H1 (cell line): ENCODE measurements at regions not wholly inside any gene's neighbourhood (a gene's known extent, or its start where the extent isn't known, plus 50 kb on each side); places are given as distances from the start of the nearest gene placed in this dataset.

ENCODE experiments used
- CTCF ChIA-PET: fragments of 300-600 bp; sonication (Branson Sonifier 250); formaldehyde crosslinking; loops from one replicate; lab custom pipeline; 2021; ENCODE audit not compliant: partially characterized antibody; lab: Charles Lee
- POLR2A ChIA-PET: fragments of 300-600 bp; sonication (Branson Sonifier 250); formaldehyde crosslinking; loops from one replicate; lab custom pipeline; 2021; ENCODE audit warnings: inconsistent platforms; ENCODE audit not compliant: partially characterized antibody; lab: Charles Lee
- DNase-seq, 2 experiments: peaks; one replicate each; pipeline versions ENCODE4 v3.0.0 to v3.0.0-alpha.2; 2010 to 2022; ENCODE audit warnings: low spot score in 2 of 2, low read depth in 1 of 2, mixed read lengths in 1 of 2
- FAIRE-seq: peaks from 2 replicates; lab custom pipeline; 2011; peaks lifted over from hg19 to GRCh38; lab: Jason Lieb, UNC
- H2AFZ ChIP-seq: 2 replicates; pipeline ENCODE4 v1.8.1; 2012; ENCODE audit warnings: low read length, inconsistent platforms
- H2AK5ac ChIP-seq: 2 replicates; pipeline ENCODE4 v1.6.1; 2013; ENCODE audit warnings: low read depth, low read length
- H2BK120ac ChIP-seq: replicated peaks from 2 replicates; pipeline ENCODE3; 2013; ENCODE audit warnings: low read depth, low read length, inconsistent platforms
- H2BK12ac ChIP-seq: 2 replicates; pipeline ENCODE4 v1.6.1; 2013; ENCODE audit warnings: low read depth, low read length
- H2BK15ac ChIP-seq: 2 replicates; pipeline ENCODE4 v1.6.1; 2013; ENCODE audit warnings: low read length
- H2BK20ac ChIP-seq: 2 replicates; pipeline ENCODE4 v1.6.1; 2013; ENCODE audit warnings: low read length
- H2BK5ac ChIP-seq: 2 replicates; pipeline ENCODE4 v1.6.1; 2013; ENCODE audit warnings: low read depth, low read length
- H3K14ac ChIP-seq: 2 replicates; pipeline ENCODE4 v1.6.1; 2013; ENCODE audit warnings: inconsistent platforms; ENCODE audit not compliant: insufficient read length
- H3K18ac ChIP-seq: 2 replicates; pipeline ENCODE4 v1.6.1; 2013; ENCODE audit warnings: low read length; ENCODE audit errors: extremely low read depth
- H3K23ac ChIP-seq: 2 replicates; pipeline ENCODE4 v1.6.1; 2013; ENCODE audit warnings: inconsistent platforms; ENCODE audit not compliant: insufficient read length
- H3K23me2 ChIP-seq: 2 replicates; pipeline ENCODE4 v1.6.1; 2013; ENCODE audit warnings: low read depth, low read length
- H3K27ac ChIP-seq: 2 replicates; pipeline ENCODE4 v1.6.1; 2011; ENCODE audit warnings: low read depth, low read length, inconsistent platforms
- H3K27me3 ChIP-seq, 4 experiments: replicated peaks in 1 of 4; 1 replicate in 1 of 4; 2 replicates in 3 of 4; pipeline versions ENCODE4 v1.6.1 to v1.8.1; 2011 to 2013; ENCODE audit warnings: low read length in 3 of 4, mild to moderate bottlenecking in 3 of 4, inconsistent platforms in 2 of 4, mixed read lengths in 2 of 4, moderate library complexity in 1 of 4; ENCODE audit not compliant: control insufficient read depth in 3 of 4, insufficient read depth in 3 of 4; ENCODE audit errors: extremely low read depth in 1 of 4
- H3K36me3 ChIP-seq, 4 experiments: 2 replicates each; pipeline versions ENCODE4 v1.6.1 to v1.8.1; 2011 to 2013; ENCODE audit warnings: mild to moderate bottlenecking in 4 of 4, low read length in 3 of 4, moderate library complexity in 2 of 4, control low read depth in 1 of 4, inconsistent platforms in 1 of 4; ENCODE audit not compliant: insufficient read depth in 4 of 4, control insufficient read depth in 2 of 4
- H3K4ac ChIP-seq: replicated peaks from 2 replicates; pipeline ENCODE3; 2013; ENCODE audit warnings: low read length, low read depth, mixed read lengths, inconsistent platforms; ENCODE audit not compliant: insufficient read length
- H3K4me1 ChIP-seq, 4 experiments: replicated peaks in 1 of 4; 1 replicate in 1 of 4; 2 replicates in 3 of 4; pipeline versions ENCODE4 v1.6.1 to v1.8.1; 2011 to 2013; ENCODE audit warnings: low read length in 3 of 4, inconsistent platforms in 2 of 4, mixed read lengths in 1 of 4; ENCODE audit not compliant: insufficient read depth in 4 of 4, control insufficient read depth in 3 of 4
- H3K4me2 ChIP-seq, 2 experiments: 2 replicates each; pipeline versions ENCODE4 v1.6.1 to v1.8.1; 2011 to 2013; ENCODE audit warnings: low read depth in 2 of 2, low read length in 2 of 2, control low read depth in 1 of 2, inconsistent platforms in 1 of 2, mild to moderate bottlenecking in 1 of 2; ENCODE audit not compliant: insufficient read depth in 1 of 2
- H3K4me3 ChIP-seq, 4 experiments: fragments of 200-600, 300-600 bp in 1 of 4; sonication (generic), shearing (Covaris generic), sonication (Bioruptor Twin) in 1 of 4; 2 replicates each; pipeline versions ENCODE4 v1.5.1 to v1.8.1; 2011 to 2016; ENCODE audit warnings: low read length in 4 of 4, low read depth in 3 of 4, control low read depth in 2 of 4, inconsistent platforms in 2 of 4, mild to moderate bottlenecking in 2 of 4, mixed read lengths in 1 of 4, moderate library complexity in 1 of 4; ENCODE audit not compliant: insufficient read depth in 2 of 4; ENCODE audit errors: extremely low read depth in 1 of 4
- H3K56ac ChIP-seq: replicated peaks from 2 replicates; pipeline ENCODE3; 2013; ENCODE audit warnings: low read depth, mild to moderate bottlenecking, mixed read lengths, low read length, inconsistent platforms; ENCODE audit not compliant: insufficient read length
- H3K79me1 ChIP-seq: 2 replicates; pipeline ENCODE4 v1.6.1; 2013; ENCODE audit warnings: low read depth, low read length, control low read depth
- H3K79me2 ChIP-seq, 2 experiments: 2 replicates each; pipeline versions ENCODE4 v1.6.1 to v1.8.1; 2012 to 2013; ENCODE audit warnings: low read length in 2 of 2, mild to moderate bottlenecking in 2 of 2, inconsistent platforms in 1 of 2; ENCODE audit not compliant: insufficient read depth in 2 of 2, control insufficient read depth in 1 of 2
- H3K9ac ChIP-seq, 4 experiments: replicated peaks in 1 of 4; 1 replicate in 1 of 4; 2 replicates in 3 of 4; pipeline versions ENCODE4 v1.6.1 to v1.8.1; 2011 to 2013; ENCODE audit warnings: low read depth in 3 of 4, low read length in 3 of 4, control low read depth in 2 of 4, mild to moderate bottlenecking in 2 of 4, moderate library complexity in 2 of 4, inconsistent platforms in 1 of 4; ENCODE audit errors: extremely low read depth in 1 of 4
- H3K9me3 ChIP-seq, 2 experiments: 2 replicates each; pipeline versions ENCODE4 v1.6.1 to v1.8.1; 2012 to 2013; ENCODE audit warnings: mild to moderate bottlenecking in 2 of 2, moderate library complexity in 2 of 2, control low read depth in 1 of 2, inconsistent platforms in 1 of 2, low read depth in 1 of 2, low read length in 1 of 2, mixed read lengths in 1 of 2; ENCODE audit not compliant: insufficient read depth in 2 of 2
- H4K20me1 ChIP-seq, 2 experiments: replicated peaks in 1 of 2; 2 replicates each; pipeline versions ENCODE3 to v1.8.1; 2011 to 2013; ENCODE audit warnings: inconsistent platforms in 2 of 2, low read length in 2 of 2, mild to moderate bottlenecking in 1 of 2; ENCODE audit not compliant: insufficient read depth in 2 of 2, control insufficient read depth in 1 of 2
- H4K5ac ChIP-seq: 2 replicates; pipeline ENCODE4 v1.6.1; 2013; ENCODE audit warnings: low read length, low read depth, mixed read lengths, inconsistent platforms; ENCODE audit not compliant: insufficient read length
- H4K8ac ChIP-seq: 2 replicates; pipeline ENCODE4 v1.8.0; 2013; ENCODE audit warnings: mild to moderate bottlenecking, moderate library complexity, low read length, inconsistent platforms; ENCODE audit not compliant: insufficient read depth; ENCODE audit errors: extremely low read depth
- H4K91ac ChIP-seq: replicated peaks from 2 replicates; pipeline ENCODE3; 2013; ENCODE audit warnings: low read length, mixed read lengths, inconsistent platforms; ENCODE audit not compliant: insufficient read length
- BRCA1 ChIP-seq: IDR thresholded peaks from 2 replicates; pipeline ENCODE4 v1.6.1; 2012; ENCODE audit warnings: low read depth, low read length, improper control_type of control experiment
- CBX5 ChIP-seq: fragments of 300-800, 300-1000 bp; sonication (generic); IDR thresholded peaks from 2 replicates; pipeline ENCODE4 v1.7.1; 2016; ENCODE audit warnings: antibody characterized with exemption, low read length, low read depth
- CREB1 ChIP-seq: IDR thresholded peaks from 2 replicates; pipeline ENCODE4 v1.6.1; 2012; ENCODE audit warnings: inconsistent platforms
- RBBP5 ChIP-seq: IDR thresholded peaks from 2 replicates; pipeline ENCODE4 v1.7.1; 2012; ENCODE audit warnings: low read depth, mild to moderate bottlenecking, inconsistent platforms, low read length, moderate library complexity, borderline replicate concordance
- SP2 ChIP-seq: IDR thresholded peaks from 2 replicates; pipeline ENCODE4 v1.6.1; 2012; ENCODE audit warnings: mild to moderate bottlenecking, low read length, inconsistent platforms
- SRF ChIP-seq: IDR thresholded peaks from 2 replicates; pipeline ENCODE4 v1.6.1; 2011; ENCODE audit warnings: mild to moderate bottlenecking, low read depth, low read length, moderate library complexity
- WGBS, 2 experiments: shearing (Covaris generic) in 1 of 2; methylation state at CpG; one replicate each; pipeline versions ENCODE4 v1.1.6 to v1.1.7; 2013 to 2015; ENCODE audit warnings: low lambda C conversion rate in 2 of 2, mixed read lengths in 2 of 2, inconsistent platforms in 1 of 2, low coverage in 1 of 2, missing lambda C conversion rate in 1 of 2; ENCODE audit not compliant: insufficient replicate concordance in 2 of 2, insufficient coverage in 1 of 2, insufficient read length in 1 of 2; ENCODE audit errors: extremely low coverage in 1 of 2, missing lambda C conversion rate in 1 of 2; 5-methylcytosine and 5-hydroxymethylcytosine counted together

GRCh38 chr7:16200591-16200990, 220.7 kb downstream of the CRPPA start:
- Histone ChIP-seq H4K20me1 (no peaks in the 10 kb centered on the region), H2BK120ac (no peak overlapping the region), H3K4me1 (peaks cover 0 to 3% (median under 1%) of the 10 kb centered on the region in 4 experiments; a peak in 2 of 7 replicates), H3K79me1 (no peaks in the 10 kb centered on the region), H3K23me2 (no peaks in the 10 kb centered on the region), H3K79me2 (no peaks in the 10 kb centered on the region), H4K8ac (no peak overlapping the region), H2AK5ac (no peak overlapping the region), H3K9ac (no peak overlapping the region), H2BK12ac (no peak overlapping the region), H3K4me2 (no peak overlapping the region), H2BK15ac (no peak overlapping the region), H3K4ac (no peak overlapping the region), H2BK5ac (no peak overlapping the region), H3K56ac (no peak overlapping the region), H3K27ac (no peak overlapping the region), H2AFZ (no peak overlapping the region), H3K36me3 (no peaks in the 10 kb centered on the region), H4K91ac (no peak overlapping the region), H4K5ac (no peak overlapping the region), H3K23ac (no peak overlapping the region), H2BK20ac (no peak overlapping the region), H3K9me3 (no peaks in the 10 kb centered on the region), H3K4me3 (no peak overlapping the region), H3K18ac (no peak overlapping the region), H3K14ac (no peak overlapping the region), H3K27me3 (no peaks in the 10 kb centered on the region)
- ChIA-PET POLR2A (no interaction called here), CTCF (interaction anchor here (0.6 to 0.9 kb wide), 2 partner anchors 225 to 343 kb away, joined by 3 read pairs; no protein-coding TSS in a partner anchor)
- DNase-seq (no peak), FAIRE-seq (no peak)
- 86% methylated on average over 1 of the region's 1 CpG; no CpG with 5 or more reads in 1 of the 2 experiments for WGBS, 2 experiments
- no peak for TF ChIP-seq CBX5
- TF ChIP-seq SP2: no peak
- no peak for TF ChIP-seq RBBP5
- TF ChIP-seq BRCA1: no peak
- no peak for TF ChIP-seq SRF
- no peak for TF ChIP-seq CREB1
